ENCODE measurements at regions not wholly inside any gene's neighbourhood (a gene's known extent, or its start where the extent isn't known, plus 50 kb on each side); places are given as distances from the start of the nearest gene placed in this dataset.

GRCh38 chr15:98207928-98208327 lies 247.4 kb downstream of the ARRDC4 start:
- Histone ChIP-seq H3K4me3 (no peak overlapping the region), H3K36me3 (no peaks in the 10 kb centered on the region), H3K4me1 (no peaks in the 10 kb centered on the region), H3K27ac (no peak overlapping the region), H3K27me3 (peaks cover 0 to 3% of the 10 kb centered on the region in 2 donors), H3K9me3 (no peaks in the 10 kb centered on the region)
- no peak for TF ChIP-seq CTCF (IDR thresholded peaks at IDR 0.05)
- TF ChIP-seq POLR2AphosphoS5 (IDR thresholded peaks at IDR 0.05): no peak
- no peak for TF ChIP-seq POLR2A (IDR thresholded peaks at IDR 0.05)
- intact Hi-C loops (cut with DNase I; ENCODE audit: low total_unique reads): no loop called here
- DNase-seq (ENCODE audit: low spot score in 2 of 2): no peak

- TF ChIP-seq POLR2A (IDR thresholded peaks at IDR 0.05) (no peak), POLR2AphosphoS5 (IDR thresholded peaks at IDR 0.05) (no peak), CTCF (IDR thresholded peaks at IDR 0.05) (no peak)
- no peak for DNase-seq (ENCODE audit: low spot score in 2 of 2)
- intact Hi-C loops (cut with DNase I; ENCODE audit: low total_unique reads): no loop called here
- Histone ChIP-seq H3K4me3 (no peak overlapping the region), H3K36me3 (no peaks in the 10 kb centered on the region), H3K9me3 (no peaks in the 10 kb centered on the region), H3K27me3 (no peaks in the 10 kb centered on the region), H3K27ac (no peak overlapping the region), H3K4me1 (no peaks in the 10 kb centered on the region)
Measured at GRCh38 chr15:98213346-98213979, 253.0 kb downstream of the ARRDC4 start.

GRCh38 chr15:98216166-98216565 lies 255.7 kb downstream of the ARRDC4 start:
- DNase-seq (ENCODE audit: low spot score in 2 of 2): no peak
- no peaks in the 10 kb centered on the region for H3K27me3 ChIP-seq
- no peaks in the 10 kb centered on the region for H3K9me3 ChIP-seq
- TF ChIP-seq CTCF (IDR thresholded peaks at IDR 0.05) (no peak), POLR2A (IDR thresholded peaks at IDR 0.05) (no peak), POLR2AphosphoS5 (IDR thresholded peaks at IDR 0.05) (no peak)
- H3K4me3 ChIP-seq: no peak overlapping the region
- no peaks in the 10 kb centered on the region for H3K4me1 ChIP-seq
- H3K36me3 ChIP-seq: no peaks in the 10 kb centered on the region
- H3K27ac ChIP-seq: no peak overlapping the region
- intact Hi-C loops (cut with DNase I; ENCODE audit: low total_unique reads): no loop called here

- no peaks in the 10 kb centered on the region for H3K27me3 ChIP-seq
- no peak for TF ChIP-seq POLR2A (IDR thresholded peaks at IDR 0.05)
- TF ChIP-seq CTCF (IDR thresholded peaks at IDR 0.05): no peak
- no peak for TF ChIP-seq POLR2AphosphoS5 (IDR thresholded peaks at IDR 0.05)
- DNase-seq (ENCODE audit: low spot score in 2 of 2): no peak
- H3K36me3 ChIP-seq: no peaks in the 10 kb centered on the region
- H3K9me3 ChIP-seq: no peaks in the 10 kb centered on the region
- intact Hi-C loops (cut with DNase I; ENCODE audit: low total_unique reads): no loop called here
- H3K4me3 ChIP-seq: no peak overlapping the region
- H3K4me1 ChIP-seq: no peaks in the 10 kb centered on the region
- H3K27ac ChIP-seq: no peak overlapping the region
Measured at GRCh38 chr15:98217356-98217755, 256.9 kb downstream of the ARRDC4 start.

GRCh38 chr15:98221144-98221543 lies 260.6 kb downstream of the ARRDC4 start:
- Histone ChIP-seq H3K4me1 (no peaks in the 10 kb centered on the region), H3K27me3 (no peaks in the 10 kb centered on the region), H3K27ac (no peak overlapping the region), H3K4me3 (no peak overlapping the region), H3K36me3 (no peaks in the 10 kb centered on the region), H3K9me3 (no peaks in the 10 kb centered on the region)
- TF ChIP-seq POLR2AphosphoS5 (IDR thresholded peaks at IDR 0.05) (no peak), CTCF (IDR thresholded peaks at IDR 0.05) (no peak), POLR2A (IDR thresholded peaks at IDR 0.05) (no peak)
- intact Hi-C loops (cut with DNase I; ENCODE audit: low total_unique reads): no loop called here
- no peak for DNase-seq (ENCODE audit: low spot score in 2 of 2)
